Endothelial cell (in vitro differentiated cells): ENCODE measurements at regions not wholly inside any gene's neighbourhood (a gene's known extent, or its start where the extent isn't known, plus 50 kb on each side); places are given as distances from the start of the nearest gene placed in this dataset.

Source experiments
- DNase-seq: peaks from one replicate; pipeline ENCODE4 v3.0.0; 2021; ENCODE audit warnings: low spot score
- H3K27ac Mint-ChIP-seq: one replicate; pipeline ENCODE4 v1.8.0; 2021; ENCODE audit warnings: mixed read lengths, inconsistent platforms; ENCODE audit not compliant: unreplicated experiment
- H3K27me3 Mint-ChIP-seq: one replicate; pipeline ENCODE4 v1.8.0; 2021; ENCODE audit warnings: mild to moderate bottlenecking, moderate library complexity, mixed read lengths, inconsistent platforms; ENCODE audit not compliant: unreplicated experiment
- H3K36me3 Mint-ChIP-seq: one replicate; pipeline ENCODE4 v1.8.0; 2021; ENCODE audit warnings: mild to moderate bottlenecking, low read depth, mixed read lengths, inconsistent platforms; ENCODE audit not compliant: unreplicated experiment
- H3K4me1 Mint-ChIP-seq: one replicate; pipeline ENCODE4 v1.8.0; 2021; ENCODE audit warnings: mild to moderate bottlenecking, mixed read lengths, inconsistent platforms; ENCODE audit not compliant: unreplicated experiment
- H3K4me3 Mint-ChIP-seq: one replicate; pipeline ENCODE4 v1.8.0; 2021; ENCODE audit warnings: mild to moderate bottlenecking, mixed read lengths, inconsistent platforms; ENCODE audit not compliant: unreplicated experiment
- H3K9me3 Mint-ChIP-seq: one replicate; pipeline ENCODE4 v1.8.0; 2021; ENCODE audit warnings: mixed read lengths, inconsistent platforms; ENCODE audit not compliant: unreplicated experiment
- TF ChIP-seq, protein P1 (sequence below): fragments of 200-600 bp; sonication (generic); IDR thresholded peaks from one replicate; pipeline ENCODE4 v1.5.0; 2021; ENCODE audit warnings: antibody characterized with exemption; ENCODE audit not compliant: unreplicated experiment

DNA sequence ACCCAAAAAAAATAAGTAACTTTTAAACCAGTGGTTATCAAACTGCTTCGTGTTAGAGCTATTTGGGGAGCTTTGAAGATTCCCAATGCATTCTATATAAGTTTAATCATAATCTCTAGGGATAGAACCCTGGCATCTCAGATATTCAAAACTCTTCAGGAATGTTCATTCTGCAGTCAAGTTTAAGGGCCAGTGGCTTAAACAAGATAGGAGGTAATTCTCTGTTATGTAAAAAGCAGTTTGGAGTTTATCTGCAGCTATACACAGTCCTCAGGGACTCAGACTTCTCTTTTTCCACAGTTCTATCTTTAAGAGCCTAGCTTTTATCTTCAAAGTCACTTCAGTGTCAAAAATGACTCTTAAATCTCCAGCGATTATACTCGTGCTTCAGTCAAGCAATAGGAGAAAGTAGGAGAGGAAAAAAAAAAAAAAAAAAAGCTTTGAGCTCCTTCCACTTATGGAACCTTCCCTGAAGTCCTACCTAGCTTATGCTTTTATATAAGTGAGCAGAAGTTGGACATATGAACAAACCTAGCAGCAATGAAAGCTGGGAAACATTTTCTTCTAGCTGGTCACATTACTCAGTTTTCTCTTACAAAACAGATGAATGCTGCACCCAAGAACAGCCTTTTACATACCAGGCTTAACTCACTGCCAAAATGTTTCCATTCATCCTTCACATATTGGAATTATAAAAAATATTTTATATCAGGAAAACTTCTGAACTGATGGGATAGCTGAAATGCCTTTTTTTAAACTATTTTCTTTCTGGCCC is 302.8 kb downstream of the FSCB start:
- Mint-ChIP-seq H3K4me1 (no peaks in the 10 kb centered on the region), H3K36me3 (no peaks in the 10 kb centered on the region), H3K9me3 (no peaks in the 10 kb centered on the region)

DNA sequence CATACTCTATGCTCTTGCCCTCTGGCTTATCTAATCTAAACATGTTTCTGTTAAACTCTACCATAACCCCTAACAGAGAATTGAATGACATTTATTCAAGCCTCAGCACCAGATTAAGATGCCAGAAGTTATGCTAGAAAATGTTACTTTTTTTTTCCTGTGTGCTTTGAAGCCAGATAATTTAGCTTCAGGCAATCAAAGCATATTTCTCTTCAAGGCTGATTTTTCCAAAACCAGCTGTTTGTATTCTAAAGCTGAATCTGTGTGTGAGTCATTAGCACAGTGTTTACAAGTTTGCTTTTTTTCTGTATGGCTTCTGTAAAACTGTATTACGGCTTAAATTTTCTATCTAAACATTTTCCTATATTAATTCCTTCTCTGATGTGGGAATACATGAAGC is 326.1 kb downstream of the FSCB start:
- no peak for DNase-seq
- Mint-ChIP-seq H3K9me3 (no peaks in the 10 kb centered on the region), H3K4me1 (no peaks in the 10 kb centered on the region), H3K36me3 (no peaks in the 10 kb centered on the region), H3K27ac (no peak overlapping the region), H3K4me3 (no peak overlapping the region), H3K27me3 (no peaks in the 10 kb centered on the region)
- TF ChIP-seq, protein P1, sequence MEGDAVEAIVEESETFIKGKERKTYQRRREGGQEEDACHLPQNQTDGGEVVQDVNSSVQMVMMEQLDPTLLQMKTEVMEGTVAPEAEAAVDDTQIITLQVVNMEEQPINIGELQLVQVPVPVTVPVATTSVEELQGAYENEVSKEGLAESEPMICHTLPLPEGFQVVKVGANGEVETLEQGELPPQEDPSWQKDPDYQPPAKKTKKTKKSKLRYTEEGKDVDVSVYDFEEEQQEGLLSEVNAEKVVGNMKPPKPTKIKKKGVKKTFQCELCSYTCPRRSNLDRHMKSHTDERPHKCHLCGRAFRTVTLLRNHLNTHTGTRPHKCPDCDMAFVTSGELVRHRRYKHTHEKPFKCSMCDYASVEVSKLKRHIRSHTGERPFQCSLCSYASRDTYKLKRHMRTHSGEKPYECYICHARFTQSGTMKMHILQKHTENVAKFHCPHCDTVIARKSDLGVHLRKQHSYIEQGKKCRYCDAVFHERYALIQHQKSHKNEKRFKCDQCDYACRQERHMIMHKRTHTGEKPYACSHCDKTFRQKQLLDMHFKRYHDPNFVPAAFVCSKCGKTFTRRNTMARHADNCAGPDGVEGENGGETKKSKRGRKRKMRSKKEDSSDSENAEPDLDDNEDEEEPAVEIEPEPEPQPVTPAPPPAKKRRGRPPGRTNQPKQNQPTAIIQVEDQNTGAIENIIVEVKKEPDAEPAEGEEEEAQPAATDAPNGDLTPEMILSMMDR, result no peak

More for the DNA sequence above, 302.8 kb downstream of the FSCB start:
- Mint-ChIP-seq H3K27ac (no peak overlapping the region), H3K4me3 (no peak overlapping the region), H3K27me3 (no peaks in the 10 kb centered on the region)
- TF ChIP-seq, protein P1, result no peak
- DNase-seq, result no peak

DNA sequence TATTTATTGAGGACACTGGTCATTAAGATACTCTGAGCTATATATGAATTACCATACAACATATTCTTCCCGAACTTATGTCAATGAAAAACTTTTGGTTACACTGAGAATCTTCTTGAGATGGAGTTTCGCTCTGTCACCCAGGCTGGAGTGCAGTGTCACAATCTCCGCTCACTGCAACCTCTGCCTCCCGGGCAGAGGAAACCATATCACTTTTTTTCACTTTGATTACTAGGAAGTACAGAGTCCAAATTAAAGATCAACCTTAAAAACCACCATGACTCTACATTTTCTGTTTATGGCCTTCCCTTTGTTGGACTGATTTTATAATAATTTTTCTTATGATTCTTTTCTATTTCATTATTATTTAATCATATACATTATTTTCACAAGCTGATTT is 336.5 kb downstream of the FSCB start:
- no peaks in the 10 kb centered on the region for H3K27me3 Mint-ChIP-seq
- H3K4me1 Mint-ChIP-seq, result no peaks in the 10 kb centered on the region
- H3K27ac Mint-ChIP-seq, result no peak overlapping the region

DNA sequence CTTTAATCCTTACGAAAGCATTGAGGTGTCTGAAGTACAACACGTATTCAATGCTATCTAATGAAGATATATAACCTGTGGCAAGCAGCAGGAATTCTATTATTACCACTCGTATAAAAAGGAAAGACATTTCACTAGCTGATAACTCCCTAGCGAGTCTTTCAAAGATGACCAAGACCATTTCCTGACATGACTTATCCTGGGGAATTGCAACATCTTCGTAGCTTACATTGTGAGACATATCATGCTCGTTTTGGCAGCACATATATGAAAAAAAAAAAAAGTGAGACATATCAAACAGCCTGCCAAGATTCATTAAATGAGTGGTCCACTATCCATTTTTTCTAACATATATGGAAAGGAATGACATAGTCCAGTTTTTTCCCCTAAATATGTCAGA is 337.0 kb downstream of the FSCB start:
- no peaks in the 10 kb centered on the region for H3K27me3 Mint-ChIP-seq
- no peak for DNase-seq

More for the DNA sequence above, 336.5 kb downstream of the FSCB start:
- TF ChIP-seq, protein P1, result no peak
- H3K9me3 Mint-ChIP-seq, result no peaks in the 10 kb centered on the region
- no peaks in the 10 kb centered on the region for H3K36me3 Mint-ChIP-seq
- no peak overlapping the region for H3K4me3 Mint-ChIP-seq
- DNase-seq, result no peak

DNA sequence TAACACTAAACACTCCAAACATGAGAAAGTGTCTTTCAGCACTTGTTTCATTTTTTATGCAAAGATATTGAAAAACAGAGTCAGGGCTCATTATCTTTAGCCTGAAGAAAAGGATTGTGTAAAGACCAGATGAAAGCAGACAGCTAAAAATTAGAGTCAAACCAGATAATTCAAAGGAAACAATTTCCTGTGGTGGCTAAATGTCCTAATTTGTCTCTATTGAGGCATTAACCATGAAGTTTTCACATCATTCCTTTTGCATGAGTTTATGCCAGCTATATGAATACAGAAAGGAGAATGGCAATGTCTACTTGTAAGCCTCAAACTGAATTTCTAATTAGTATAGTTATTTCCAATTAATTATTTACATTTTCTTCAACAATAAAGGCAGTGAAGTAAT is 338.5 kb downstream of the FSCB start:
- no peak for DNase-seq
- Mint-ChIP-seq H3K27ac (no peak overlapping the region), H3K4me1 (no peaks in the 10 kb centered on the region), H3K27me3 (no peaks in the 10 kb centered on the region), H3K4me3 (no peak overlapping the region), H3K9me3 (no peaks in the 10 kb centered on the region), H3K36me3 (no peaks in the 10 kb centered on the region)
- TF ChIP-seq, protein P1, result no peak

More for the DNA sequence above, 337.0 kb downstream of the FSCB start:
- TF ChIP-seq, protein P1, result no peak
- H3K4me3 Mint-ChIP-seq, result no peak overlapping the region
- no peaks in the 10 kb centered on the region for H3K9me3 Mint-ChIP-seq
- H3K4me1 Mint-ChIP-seq, result no peaks in the 10 kb centered on the region
- H3K27ac Mint-ChIP-seq, result no peak overlapping the region
- no peaks in the 10 kb centered on the region for H3K36me3 Mint-ChIP-seq
